A673 (cell line): ENCODE measurements at regions not wholly inside any gene's neighbourhood (a gene's known extent, or its start where the extent isn't known, plus 50 kb on each side); places are given as distances from the start of the nearest gene placed in this dataset.

Experiments used
- EZH2 ChIP-seq: fragments of 200-600 bp; sonication (generic); IDR thresholded peaks from 2 replicates; pipeline ENCODE4 v1.6.1; 2017; ENCODE audit warnings: borderline replicate concordance, low read depth, mild to moderate bottlenecking, mixed read lengths, antibody characterized with exemption, low read length; ENCODE audit not compliant: poor library complexity, severe bottlenecking
- TF ChIP-seq, protein P1 (sequence below): fragments of 300-800, 200-600 bp; sonication (generic); conservative IDR thresholded peaks from 2 replicates; pipeline ENCODE4 v1.5.1; 2017; ENCODE audit warnings: low read depth, mild to moderate bottlenecking, antibody characterized with exemption, low read length, moderate library complexity, mixed read lengths

GRCh38 chr6:169164451-169164850 is 89.2 kb downstream of the THBS2 start:
- TF ChIP-seq, protein P1, sequence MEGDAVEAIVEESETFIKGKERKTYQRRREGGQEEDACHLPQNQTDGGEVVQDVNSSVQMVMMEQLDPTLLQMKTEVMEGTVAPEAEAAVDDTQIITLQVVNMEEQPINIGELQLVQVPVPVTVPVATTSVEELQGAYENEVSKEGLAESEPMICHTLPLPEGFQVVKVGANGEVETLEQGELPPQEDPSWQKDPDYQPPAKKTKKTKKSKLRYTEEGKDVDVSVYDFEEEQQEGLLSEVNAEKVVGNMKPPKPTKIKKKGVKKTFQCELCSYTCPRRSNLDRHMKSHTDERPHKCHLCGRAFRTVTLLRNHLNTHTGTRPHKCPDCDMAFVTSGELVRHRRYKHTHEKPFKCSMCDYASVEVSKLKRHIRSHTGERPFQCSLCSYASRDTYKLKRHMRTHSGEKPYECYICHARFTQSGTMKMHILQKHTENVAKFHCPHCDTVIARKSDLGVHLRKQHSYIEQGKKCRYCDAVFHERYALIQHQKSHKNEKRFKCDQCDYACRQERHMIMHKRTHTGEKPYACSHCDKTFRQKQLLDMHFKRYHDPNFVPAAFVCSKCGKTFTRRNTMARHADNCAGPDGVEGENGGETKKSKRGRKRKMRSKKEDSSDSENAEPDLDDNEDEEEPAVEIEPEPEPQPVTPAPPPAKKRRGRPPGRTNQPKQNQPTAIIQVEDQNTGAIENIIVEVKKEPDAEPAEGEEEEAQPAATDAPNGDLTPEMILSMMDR: no peak
- no peak for TF ChIP-seq EZH2
